ENCODE measurements at regions not wholly inside any gene's neighbourhood (a gene's known extent, or its start where the extent isn't known, plus 50 kb on each side); places are given as distances from the start of the nearest gene placed in this dataset.

DNA sequence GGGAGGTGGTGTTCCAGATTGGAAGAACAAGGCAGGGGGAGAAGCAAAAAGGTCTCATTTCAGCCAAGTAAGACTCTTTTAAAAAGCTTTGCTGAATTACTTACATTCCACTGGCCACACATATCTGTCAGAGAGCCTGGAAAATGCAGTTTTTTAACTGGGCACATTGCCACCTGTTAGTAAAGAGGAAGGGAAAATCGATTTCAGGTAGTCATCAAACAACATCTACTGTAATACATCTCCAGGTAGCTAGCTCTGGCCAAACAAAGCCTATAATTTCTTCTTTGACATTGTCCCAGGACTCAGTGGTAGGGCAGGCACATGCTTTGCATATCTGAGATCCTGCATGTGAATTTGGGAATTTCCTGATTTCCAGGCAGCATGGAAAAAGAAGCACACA, 480.7 kb upstream of the SUCLG2 start:
- no peak for DNase-seq (ENCODE audit: extremely low read depth, low read depth)
- TF ChIP-seq CTCF (IDR thresholded peaks at IDR 0.05; ENCODE audit: low read depth, low read length, missing control alignments), result no peak
- H3K4me3 ChIP-seq (replicated peaks; ENCODE audit: low read depth, low read length), result no peak overlapping the region

DNA sequence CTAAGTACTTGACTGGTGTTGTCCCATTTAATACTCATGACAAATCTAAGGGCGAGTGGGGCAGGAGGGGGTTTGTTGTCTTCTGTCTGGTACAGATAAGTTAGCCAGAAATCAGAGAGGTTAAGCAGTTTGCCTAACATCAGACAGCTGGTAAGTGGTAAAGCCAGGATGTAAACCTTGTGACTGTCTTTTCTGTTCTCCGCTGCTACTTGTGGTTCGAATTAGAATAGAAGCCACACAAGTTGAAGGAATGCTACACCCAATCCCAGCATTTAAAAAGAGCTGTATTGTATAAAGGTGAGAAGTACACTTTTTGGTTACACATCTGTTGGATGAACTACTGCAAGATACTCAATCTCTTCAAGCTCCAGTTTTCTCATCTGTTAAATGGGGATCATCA, 474.7 kb upstream of the SUCLG2 start:
- TF ChIP-seq CTCF (IDR thresholded peaks at IDR 0.05; ENCODE audit: low read depth, low read length, missing control alignments), result no peak
- DNase-seq (ENCODE audit: extremely low read depth, low read depth), result no peak
- H3K4me3 ChIP-seq (replicated peaks; ENCODE audit: low read depth, low read length), result no peak overlapping the region

DNA sequence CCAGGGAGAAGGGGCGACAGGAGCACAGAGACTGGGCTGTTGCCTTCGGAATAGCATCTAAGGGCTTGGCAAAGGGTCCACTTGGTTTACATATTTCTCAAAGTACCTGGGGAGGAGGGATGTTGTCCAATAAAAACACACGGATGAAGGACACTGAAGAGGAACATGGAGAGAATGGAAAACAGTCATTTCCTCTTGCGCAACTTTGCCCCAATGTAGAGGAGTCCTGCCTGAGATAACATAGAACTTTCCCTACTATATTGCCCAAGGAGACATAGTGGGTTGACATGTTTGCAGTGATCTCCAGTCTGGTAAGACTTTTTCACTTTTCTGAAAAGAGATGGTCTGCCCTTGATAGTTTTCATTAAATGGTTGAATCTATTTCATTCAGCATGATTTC, 468.8 kb upstream of the SUCLG2 start:
- H3K4me3 ChIP-seq (replicated peaks; ENCODE audit: low read depth, low read length), result no peak overlapping the region
- DNase-seq (ENCODE audit: extremely low read depth, low read depth), result no peak
- TF ChIP-seq CTCF (IDR thresholded peaks at IDR 0.05; ENCODE audit: low read depth, low read length, missing control alignments), result no peak

GRCh38 chr3:68121287-68121686, 466.9 kb upstream of the SUCLG2 start:
- no peak for TF ChIP-seq CTCF (IDR thresholded peaks at IDR 0.05; ENCODE audit: low read depth, low read length, missing control alignments)
- no peak overlapping the region for H3K4me3 ChIP-seq (replicated peaks; ENCODE audit: low read depth, low read length)
- no peak for DNase-seq (ENCODE audit: extremely low read depth, low read depth)

DNA sequence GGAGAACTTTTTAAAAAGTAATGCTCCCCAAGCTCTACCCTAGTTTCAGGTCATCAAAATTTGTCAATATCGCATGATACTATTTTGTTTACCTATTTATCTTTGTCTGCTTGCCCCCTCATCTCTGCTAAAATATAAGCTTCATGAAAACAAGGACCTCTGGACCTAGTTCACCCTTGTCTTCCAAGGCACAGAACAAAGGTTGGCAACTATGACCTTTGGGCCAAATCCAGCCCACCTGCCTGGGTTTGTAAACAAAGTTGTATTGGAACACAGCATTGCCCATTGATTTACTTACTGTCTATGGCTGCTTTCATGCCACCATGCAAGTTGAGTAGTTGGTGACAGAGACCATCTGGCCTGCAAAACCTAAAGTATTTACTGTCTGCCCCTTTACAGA, 462.2 kb upstream of the SUCLG2 start:
- DNase-seq (ENCODE audit: extremely low read depth, low read depth), result no peak
- no peak overlapping the region for H3K4me3 ChIP-seq (replicated peaks; ENCODE audit: low read depth, low read length)
- no peak for TF ChIP-seq CTCF (IDR thresholded peaks at IDR 0.05; ENCODE audit: low read depth, low read length, missing control alignments)

GRCh38 chr3:68103811-68104210, 449.4 kb upstream of the SUCLG2 start:
- no peak for DNase-seq (ENCODE audit: extremely low read depth, low read depth)
- no peak for TF ChIP-seq CTCF (IDR thresholded peaks at IDR 0.05; ENCODE audit: low read depth, low read length, missing control alignments)
- H3K4me3 ChIP-seq (replicated peaks; ENCODE audit: low read depth, low read length), result no peak overlapping the region

DNA sequence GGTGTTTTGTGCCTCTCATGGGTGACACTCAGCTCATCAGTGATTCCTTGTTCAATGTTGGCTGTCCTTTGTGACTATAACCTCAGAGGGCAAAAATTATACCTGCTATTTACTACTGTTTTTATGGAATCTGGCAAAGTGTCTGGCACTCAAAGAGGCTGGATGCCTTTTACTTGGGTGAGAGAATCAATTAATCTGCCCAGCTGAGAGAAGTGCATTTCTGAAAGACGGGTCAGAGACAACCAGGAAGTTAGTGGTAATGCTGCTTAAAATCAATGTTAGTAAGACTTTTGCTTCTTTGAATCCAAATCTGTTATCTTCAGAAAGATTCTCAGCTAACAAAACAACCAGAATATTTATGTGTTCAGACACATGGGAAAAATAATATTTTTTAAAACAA, 436.2 kb upstream of the SUCLG2 start:
- no peak for TF ChIP-seq CTCF (IDR thresholded peaks at IDR 0.05; ENCODE audit: low read depth, low read length, missing control alignments)
- no peak for DNase-seq (ENCODE audit: extremely low read depth, low read depth)
- H3K4me3 ChIP-seq (replicated peaks; ENCODE audit: low read depth, low read length), result no peak overlapping the region

Measured in HFF-Myc (cell line).